Panc1 (cell line): ENCODE measurements at regions not wholly inside any gene's neighbourhood (a gene's known extent, or its start where the extent isn't known, plus 50 kb on each side); places are given as distances from the start of the nearest gene placed in this dataset.

Experiments
- POLR2AphosphoS5 ChIP-seq: IDR thresholded peaks from 2 replicates; pipeline ENCODE4 v1.6.1; 2012; ENCODE audit warnings: mild to moderate bottlenecking, low read depth, low read length, moderate library complexity
- TF ChIP-seq, protein P1 (sequence below): fragments of 450-650 bp; IDR thresholded peaks from 2 replicates; pipeline ENCODE4 v1.5.1; 2017; ENCODE audit warnings: mild to moderate bottlenecking

- no peak for TF ChIP-seq POLR2AphosphoS5
- TF ChIP-seq, protein P1, sequence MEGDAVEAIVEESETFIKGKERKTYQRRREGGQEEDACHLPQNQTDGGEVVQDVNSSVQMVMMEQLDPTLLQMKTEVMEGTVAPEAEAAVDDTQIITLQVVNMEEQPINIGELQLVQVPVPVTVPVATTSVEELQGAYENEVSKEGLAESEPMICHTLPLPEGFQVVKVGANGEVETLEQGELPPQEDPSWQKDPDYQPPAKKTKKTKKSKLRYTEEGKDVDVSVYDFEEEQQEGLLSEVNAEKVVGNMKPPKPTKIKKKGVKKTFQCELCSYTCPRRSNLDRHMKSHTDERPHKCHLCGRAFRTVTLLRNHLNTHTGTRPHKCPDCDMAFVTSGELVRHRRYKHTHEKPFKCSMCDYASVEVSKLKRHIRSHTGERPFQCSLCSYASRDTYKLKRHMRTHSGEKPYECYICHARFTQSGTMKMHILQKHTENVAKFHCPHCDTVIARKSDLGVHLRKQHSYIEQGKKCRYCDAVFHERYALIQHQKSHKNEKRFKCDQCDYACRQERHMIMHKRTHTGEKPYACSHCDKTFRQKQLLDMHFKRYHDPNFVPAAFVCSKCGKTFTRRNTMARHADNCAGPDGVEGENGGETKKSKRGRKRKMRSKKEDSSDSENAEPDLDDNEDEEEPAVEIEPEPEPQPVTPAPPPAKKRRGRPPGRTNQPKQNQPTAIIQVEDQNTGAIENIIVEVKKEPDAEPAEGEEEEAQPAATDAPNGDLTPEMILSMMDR: no peak
Measured at GRCh38 chr13:47110141-47110540, 213.3 kb upstream of the HTR2A start.
